22Rv1 (cell line): ENCODE measurements at regions not wholly inside any gene's neighbourhood (a gene's known extent, or its start where the extent isn't known, plus 50 kb on each side); places are given as distances from the start of the nearest gene placed in this dataset.

Experiments
- H3K27ac ChIP-seq: fragments of 450-650 bp; 2 replicates; pipeline ENCODE4 v1.5.1; 2017
- CTCF ChIP-seq: fragments of 450-650 bp; IDR thresholded peaks from 2 replicates; pipeline ENCODE4 v1.5.1; 2017; ENCODE audit warnings: mild to moderate bottlenecking
- ZFX ChIP-seq: fragments of 450-650 bp; IDR thresholded peaks from 2 replicates; pipeline ENCODE4 v1.6.1; 2017; ENCODE audit warnings: antibody characterized with exemption, borderline replicate concordance

- H3K27ac ChIP-seq: peak overlapping the region; percentile 9; the same call in 1 of the 2 replicates
- TF ChIP-seq ZFX: no peak
- TF ChIP-seq CTCF: peak; percentile 57
These were observed 329.8 kb upstream of the MIR17HG start for GRCh38 chr13:91017669-91018053.

- H3K27ac ChIP-seq: peak overlapping the region; percentile 63
- TF ChIP-seq ZFX: no peak
- TF ChIP-seq CTCF: no peak
These were observed 326.9 kb upstream of the MIR17HG start for GRCh38 chr13:91020461-91021034.

- peak overlapping the region; percentile 64 for H3K27ac ChIP-seq
- TF ChIP-seq CTCF (no peak), ZFX (no peak)
These were observed 323.2 kb upstream of the MIR17HG start for GRCh38 chr13:91024157-91024792.

GRCh38 chr13:91025442-91025841 is 322.0 kb upstream of the MIR17HG start:
- H3K27ac ChIP-seq: peak overlapping the region; percentile 64
- TF ChIP-seq CTCF (no peak), ZFX (no peak)

GRCh38 chr13:91031508-91031907 is 316.0 kb upstream of the MIR17HG start:
- TF ChIP-seq ZFX: no peak
- no peak for TF ChIP-seq CTCF
- no peak overlapping the region for H3K27ac ChIP-seq

GRCh38 chr13:91032104-91032503 is 315.4 kb upstream of the MIR17HG start:
- TF ChIP-seq ZFX: no peak
- no peak for TF ChIP-seq CTCF
- no peak overlapping the region for H3K27ac ChIP-seq

- no peak overlapping the region for H3K27ac ChIP-seq
- TF ChIP-seq ZFX (no peak), CTCF (no peak)
These were observed 310.6 kb upstream of the MIR17HG start for GRCh38 chr13:91036886-91037285.
